HG03139 (cell line): ENCODE measurements at regions not wholly inside any gene's neighbourhood (a gene's known extent, or its start where the extent isn't known, plus 50 kb on each side); places are given as distances from the start of the nearest gene placed in this dataset.
"Not testable (repeated sequence)": the region's sequence is repeated elsewhere in the genome, so short reads cannot be mapped to it uniquely, and the experiment has no call there.

Experiments used
- ATAC-seq: cut with Tn5 transposase; IDR thresholded peaks from one replicate; pipeline ENCODE4 v1.9.1; 2021; ENCODE audit not compliant: unreplicated experiment

GRCh38 chr4:55028196-55028595, 97.2 kb downstream of the KDR start:
- no peak for ATAC-seq

GRCh38 chr4:55027596-55027995, 97.8 kb downstream of the KDR start:
- ATAC-seq, result no peak

- ATAC-seq, result not testable (repeated sequence)
These were observed 99.9 kb downstream of the KDR start for GRCh38 chr4:55025456-55025855.

GRCh38 chr4:55023030-55023429, 102.4 kb downstream of the KDR start:
- ATAC-seq, result no peak

GRCh38 chr4:55021214-55021613, 104.2 kb downstream of the KDR start:
- ATAC-seq, result no peak

GRCh38 chr4:55020131-55020530, 105.3 kb downstream of the KDR start:
- no peak for ATAC-seq

- no peak for ATAC-seq
These were observed 106.4 kb downstream of the KDR start for GRCh38 chr4:55018978-55019377.

GRCh38 chr4:55018521-55018920, 106.9 kb downstream of the KDR start:
- no peak for ATAC-seq

- no peak for ATAC-seq
These were observed 108.0 kb downstream of the KDR start for GRCh38 chr4:55017406-55017805.

GRCh38 chr4:55016131-55016530, 109.3 kb downstream of the KDR start:
- ATAC-seq, result no peak

- ATAC-seq, result no peak
These were observed 110.5 kb downstream of the KDR start for GRCh38 chr4:55014876-55015275.

- no peak for ATAC-seq
These were observed 111.9 kb downstream of the KDR start for GRCh38 chr4:55013431-55013955.

GRCh38 chr4:55012363-55013230, 112.8 kb downstream of the KDR start:
- ATAC-seq, result no peak

GRCh38 chr4:55011761-55012160, 113.6 kb downstream of the KDR start:
- ATAC-seq, result no peak

GRCh38 chr4:55010550-55010949, 114.8 kb downstream of the KDR start:
- ATAC-seq, result no peak

- ATAC-seq, result no peak
These were observed 117.0 kb downstream of the KDR start for GRCh38 chr4:55008166-55009056.

- ATAC-seq, result no peak
These were observed 119.5 kb downstream of the KDR start for GRCh38 chr4:55005910-55006309.

- no peak for ATAC-seq
These were observed 120.6 kb downstream of the KDR start for GRCh38 chr4:55004831-55005230.

- no peak for ATAC-seq
These were observed 123.0 kb downstream of the KDR start for GRCh38 chr4:55002431-55002830.

- ATAC-seq, result no peak
These were observed 123.9 kb downstream of the KDR start for GRCh38 chr4:55001538-55001937.

- no peak for ATAC-seq
These were observed 126.4 kb downstream of the KDR start for GRCh38 chr4:54999003-54999402.
